EH (cell line): ENCODE measurements at regions not wholly inside any gene's neighbourhood (a gene's known extent, or its start where the extent isn't known, plus 50 kb on each side); places are given as distances from the start of the nearest gene placed in this dataset.
A peak's percentile ranks its signal among the peaks of the same experiment; 100 is the strongest.
"Not testable (repeated sequence)": the region's sequence is repeated elsewhere in the genome, so short reads cannot be mapped to it uniquely, and the experiment has no call there.

Source experiments
- DNase-seq: peaks from one replicate; pipeline ENCODE4 v3.0.0-alpha.2; 2015; ENCODE audit warnings: low read depth

- DNase-seq, result no peak
These were observed 803.3 kb downstream of the DTWD2 start for GRCh38 chr5:118185018-118185417.

DNA sequence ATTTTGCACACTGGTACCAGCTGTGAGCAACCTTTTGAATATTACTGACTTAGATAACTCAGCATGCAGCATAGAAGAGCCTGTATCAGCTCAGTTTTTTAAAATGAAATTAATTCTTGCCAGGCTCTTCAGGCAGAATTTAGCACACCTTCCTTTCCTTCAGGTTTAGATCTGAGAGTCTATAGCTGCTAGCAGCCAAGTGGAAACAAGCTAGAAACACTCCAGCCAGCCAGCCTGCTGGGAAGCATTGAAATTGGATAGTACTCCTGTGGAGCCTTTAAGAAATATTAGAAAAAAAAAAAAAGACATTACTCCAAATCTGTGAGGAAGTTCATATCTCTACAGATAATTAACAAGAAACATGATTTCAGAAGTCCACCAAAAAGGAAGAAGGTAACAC, 812.2 kb downstream of the DTWD2 start:
- no peak for DNase-seq

DNA sequence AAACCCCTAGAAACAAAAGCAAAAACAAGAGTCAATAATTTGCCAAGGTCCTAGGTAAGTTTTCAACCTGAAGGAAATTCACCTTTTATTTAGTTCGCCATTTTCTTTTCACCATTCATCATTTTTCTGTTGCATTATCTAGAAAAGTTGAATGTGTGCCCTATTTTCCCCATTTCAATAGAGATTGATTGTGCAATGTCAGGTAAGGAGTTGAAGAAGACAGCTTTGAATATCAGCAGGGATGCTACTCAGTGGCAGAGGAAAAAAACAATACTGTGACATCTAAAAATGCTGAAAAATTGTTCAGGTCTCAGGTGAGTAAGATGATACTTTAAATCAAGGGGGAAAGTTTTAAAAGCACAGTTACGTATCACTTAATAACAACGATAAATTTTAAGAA, 813.7 kb downstream of the DTWD2 start:
- DNase-seq, result no peak

DNA sequence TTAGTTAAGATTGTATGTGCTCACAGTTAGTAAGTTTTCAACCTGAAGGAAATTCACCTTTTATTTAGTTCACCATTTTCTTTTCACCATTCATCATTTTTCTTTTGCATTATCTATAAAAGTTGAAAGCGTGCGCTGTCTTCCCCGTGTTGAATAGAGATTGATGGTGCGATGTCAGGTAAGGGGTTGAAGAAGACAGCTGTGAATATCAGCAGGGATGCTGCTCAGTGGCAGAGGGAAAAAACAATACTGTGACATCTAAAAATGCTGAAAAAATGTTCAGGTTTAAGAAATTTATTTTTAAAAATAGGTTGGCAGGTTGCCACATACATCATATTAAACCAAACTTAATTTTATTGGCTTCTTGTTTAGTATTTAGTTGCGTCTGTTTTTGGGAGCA, 815.0 kb downstream of the DTWD2 start:
- no peak for DNase-seq

DNA sequence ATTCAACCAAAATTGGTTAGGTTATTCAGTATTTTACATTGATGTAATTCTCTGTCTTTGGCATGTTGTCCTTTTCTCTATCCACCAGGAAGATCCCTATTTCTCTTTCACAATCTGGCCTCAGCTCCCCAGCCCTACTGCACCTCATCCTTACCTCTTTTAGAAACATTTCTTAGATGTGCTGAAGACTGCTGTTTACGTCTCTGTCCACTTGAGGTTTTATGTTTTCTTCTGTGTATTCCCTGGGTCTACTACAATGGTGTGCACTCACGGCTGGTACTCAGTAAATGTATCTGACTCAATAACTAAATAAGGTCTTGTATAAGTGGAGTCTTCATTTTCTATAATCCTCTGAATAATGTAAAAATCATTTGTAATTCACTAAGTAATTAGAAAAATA, 822.7 kb downstream of the DTWD2 start:
- no peak for DNase-seq

DNA sequence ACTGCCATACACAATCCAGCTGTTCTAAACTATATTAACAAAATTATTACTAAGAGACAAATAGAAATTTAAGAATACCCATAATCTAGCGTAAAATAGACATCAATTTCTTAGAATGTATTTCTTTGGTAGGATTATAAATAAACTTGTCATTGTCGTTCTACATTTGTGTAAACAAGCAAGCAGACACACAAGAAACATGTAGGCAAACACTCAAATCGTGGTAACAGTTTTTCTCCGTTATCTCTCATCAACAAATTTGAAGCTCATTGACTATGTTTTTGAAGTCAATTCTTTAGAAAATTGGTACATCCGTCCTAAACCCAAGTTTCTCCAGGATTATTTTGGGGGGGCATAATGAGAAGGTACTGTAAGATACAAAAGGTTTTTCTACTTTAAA, 832.2 kb downstream of the DTWD2 start:
- DNase-seq, result no peak

GRCh38 chr5:118146824-118147223, 841.5 kb downstream of the DTWD2 start:
- no peak for DNase-seq

GRCh38 chr5:118144540-118144939, 843.8 kb downstream of the DTWD2 start:
- DNase-seq, result no peak

DNA sequence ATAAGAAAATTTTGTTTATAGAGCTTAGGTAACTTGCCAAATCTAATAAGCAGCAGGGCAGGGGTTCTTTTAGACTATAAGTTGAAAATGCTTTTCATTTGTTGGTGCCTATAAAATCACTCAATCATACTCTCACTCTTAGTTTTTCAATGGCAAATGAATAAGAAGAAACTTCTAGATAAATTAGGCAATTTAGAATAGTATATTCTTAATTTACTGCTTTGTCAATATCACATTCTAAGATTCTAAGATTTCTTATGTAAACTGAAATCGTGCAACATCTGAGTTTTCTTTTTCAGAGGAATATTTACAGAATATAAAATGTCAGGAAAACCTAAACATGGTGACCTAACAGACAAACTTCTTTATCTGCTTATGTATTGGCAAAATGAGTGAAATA, 849.0 kb downstream of the DTWD2 start:
- no peak for DNase-seq

DNA sequence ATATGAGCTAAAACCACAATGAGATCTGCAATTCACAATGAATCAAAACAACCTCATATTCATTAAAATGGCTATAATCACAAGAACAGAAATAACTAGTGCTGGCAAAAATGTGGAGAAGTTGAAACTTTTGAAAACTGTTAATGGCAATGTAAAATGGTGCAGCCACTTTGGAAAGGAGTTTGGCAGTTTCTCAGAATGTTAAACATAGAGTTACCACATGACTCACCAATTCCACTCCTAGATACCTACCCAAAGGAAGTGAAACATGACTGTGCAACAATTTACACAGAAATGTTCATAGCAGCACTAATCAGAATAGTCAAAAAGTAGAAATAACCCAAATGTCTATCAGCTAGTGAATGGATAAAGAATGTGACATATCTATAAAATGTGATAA, 862.2 kb downstream of the DTWD2 start:
- DNase-seq, result peak; percentile 35

DNA sequence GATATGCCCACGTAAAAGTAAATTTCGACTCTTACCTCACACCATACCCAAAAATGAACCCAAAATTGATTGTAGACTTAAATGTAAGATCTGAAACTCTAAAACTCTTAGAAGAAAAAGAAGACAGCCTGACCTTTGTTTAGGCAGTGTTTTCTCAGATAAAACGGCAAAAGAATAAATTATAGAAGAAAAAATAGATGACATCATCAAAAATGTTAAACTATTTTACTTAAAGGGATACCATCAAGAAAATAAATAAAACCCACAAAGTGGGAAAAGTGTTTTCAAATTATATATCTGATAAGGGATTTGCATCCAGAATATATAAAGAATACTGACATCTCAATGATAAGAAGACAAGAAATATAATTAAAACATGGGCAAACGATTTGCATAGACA, 862.7 kb downstream of the DTWD2 start:
- no peak for DNase-seq

DNA sequence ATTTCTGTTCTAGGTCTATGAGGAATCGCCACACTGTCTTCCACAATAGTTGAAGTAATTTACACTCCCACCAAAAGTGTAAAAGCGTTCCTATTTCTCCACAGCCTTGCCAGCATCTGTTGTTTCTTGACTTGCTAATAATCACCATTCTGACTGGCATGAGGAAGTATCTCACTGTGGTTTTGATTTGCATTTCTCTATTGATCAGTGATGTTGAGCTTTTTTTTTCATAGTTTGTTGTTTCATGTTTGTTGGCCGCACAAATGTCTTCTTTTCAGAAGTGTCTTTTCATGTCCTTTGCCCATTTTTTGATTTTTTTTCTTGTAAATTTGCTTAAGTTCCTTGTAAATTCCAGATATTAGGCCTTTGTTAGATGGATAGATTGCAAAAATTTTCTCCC, 867.1 kb downstream of the DTWD2 start:
- DNase-seq, result no peak

DNA sequence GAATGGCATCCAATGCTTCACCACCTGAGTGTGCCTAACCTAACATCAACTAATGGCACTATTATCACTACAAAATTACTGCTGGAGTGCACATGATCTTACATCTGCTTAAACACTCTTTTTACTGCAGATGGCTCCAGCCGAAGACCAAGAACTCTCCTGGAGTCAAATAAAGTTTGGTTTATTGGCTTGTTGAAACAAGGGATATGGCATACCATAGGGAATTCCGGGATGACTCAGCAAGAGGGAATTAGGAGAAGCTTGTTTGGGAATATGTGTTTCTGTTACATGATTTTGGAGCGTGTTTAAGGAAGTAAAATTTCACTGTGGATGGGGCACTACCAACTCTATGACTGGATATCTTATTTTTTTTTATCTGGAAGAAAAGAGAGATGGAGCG, 872.6 kb downstream of the DTWD2 start:
- DNase-seq, result peak; percentile 74

- no peak for DNase-seq
These were observed 876.4 kb downstream of the DTWD2 start for GRCh38 chr5:118111956-118112355.

DNA sequence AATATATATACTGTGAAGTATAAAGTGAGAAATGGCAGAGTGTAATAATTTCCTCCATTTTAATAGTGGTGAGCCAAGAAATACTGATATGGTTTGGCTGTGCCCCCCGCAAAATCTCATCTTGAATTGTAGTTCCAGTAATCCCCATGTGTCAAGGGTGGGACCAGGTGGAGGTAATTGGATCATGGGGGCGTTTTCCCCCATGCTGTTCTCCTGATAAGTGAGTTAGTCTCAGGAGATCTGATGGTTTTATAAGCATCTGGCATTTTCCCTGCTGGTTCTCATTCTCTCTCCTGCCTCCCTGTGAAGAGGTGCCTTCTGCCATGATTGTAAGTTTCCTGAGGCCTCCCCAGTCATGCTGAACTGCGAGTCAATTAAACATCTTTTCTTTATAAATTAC, 881.1 kb downstream of the DTWD2 start:
- DNase-seq, result not testable (repeated sequence)

DNA sequence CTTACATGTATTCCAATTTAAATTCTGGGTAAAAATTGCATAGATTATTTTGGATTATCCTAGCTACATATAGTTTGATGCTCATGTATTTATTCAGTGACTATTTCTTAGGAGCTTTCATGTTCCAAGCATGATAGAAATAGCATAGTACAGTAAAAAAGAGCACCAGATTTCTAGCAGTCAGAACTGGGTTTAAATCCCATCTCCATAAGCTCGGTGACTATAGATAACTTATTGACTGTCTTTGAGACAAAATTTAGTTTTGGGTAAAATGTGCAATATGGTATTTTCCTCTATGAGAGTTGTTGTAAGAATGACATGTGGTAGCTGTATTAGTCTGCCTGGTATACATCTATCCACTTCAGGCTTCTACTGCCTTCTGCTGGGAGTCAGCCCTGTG, 889.6 kb downstream of the DTWD2 start:
- DNase-seq, result no peak

DNA sequence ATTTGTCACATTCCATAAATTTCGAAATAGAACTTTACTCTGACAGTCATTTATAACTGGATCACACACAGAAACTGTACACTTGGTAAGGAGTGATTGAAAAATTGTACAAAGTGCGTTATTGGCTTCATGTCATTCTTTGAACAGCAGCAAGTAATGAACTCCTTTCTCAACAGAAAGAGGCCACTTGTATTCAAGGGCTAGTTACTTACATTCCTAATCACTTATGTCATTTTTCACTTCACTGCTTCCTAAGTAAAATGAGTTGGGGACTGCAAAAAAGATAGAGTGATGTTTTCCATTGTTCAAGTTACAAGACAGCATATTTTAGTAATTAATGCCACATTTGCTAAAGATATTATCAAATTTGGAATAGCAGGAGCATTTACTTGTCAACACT, 893.2 kb downstream of the DTWD2 start:
- DNase-seq, result peak; percentile 1

DNA sequence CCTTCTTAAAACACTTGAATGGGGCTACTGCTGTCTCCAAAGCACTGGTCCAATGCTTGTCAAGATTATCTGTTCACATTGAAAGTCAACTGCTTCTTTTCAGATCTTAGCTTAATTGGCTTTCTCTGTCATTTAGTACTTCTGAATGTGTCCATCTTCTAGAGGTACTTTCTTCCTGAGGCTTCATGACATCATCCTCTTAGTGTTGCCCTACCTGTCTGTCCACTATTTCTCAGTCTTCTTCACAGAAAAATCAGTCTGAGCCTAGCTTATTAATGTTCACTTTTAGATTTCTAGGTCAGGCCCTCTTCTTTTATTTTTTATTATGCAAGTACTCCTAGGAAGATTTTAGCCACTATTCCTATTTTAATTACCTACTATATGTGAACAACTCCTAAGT, 899.9 kb downstream of the DTWD2 start:
- no peak for DNase-seq

DNA sequence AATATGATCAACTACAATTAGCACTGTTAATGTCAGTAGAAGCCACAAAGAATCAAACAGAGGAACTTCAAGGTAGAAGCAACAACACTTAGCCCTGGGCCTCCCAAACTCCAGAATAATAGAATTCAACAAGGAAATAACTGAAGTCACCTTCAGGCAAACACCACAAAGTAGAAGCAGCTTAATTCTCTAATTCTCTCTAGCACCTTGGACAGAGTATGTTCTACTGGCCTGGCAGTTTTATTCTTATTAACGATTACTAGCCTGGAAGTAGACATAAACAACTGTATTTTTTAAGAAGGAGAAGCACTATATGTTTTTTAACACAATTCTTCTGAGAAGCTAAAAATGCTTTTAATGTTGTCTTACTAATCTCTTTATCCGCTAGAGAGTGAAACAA, 911.9 kb downstream of the DTWD2 start:
- no peak for DNase-seq

GRCh38 chr5:118070041-118070440, 918.3 kb downstream of the DTWD2 start:
- no peak for DNase-seq

DNA sequence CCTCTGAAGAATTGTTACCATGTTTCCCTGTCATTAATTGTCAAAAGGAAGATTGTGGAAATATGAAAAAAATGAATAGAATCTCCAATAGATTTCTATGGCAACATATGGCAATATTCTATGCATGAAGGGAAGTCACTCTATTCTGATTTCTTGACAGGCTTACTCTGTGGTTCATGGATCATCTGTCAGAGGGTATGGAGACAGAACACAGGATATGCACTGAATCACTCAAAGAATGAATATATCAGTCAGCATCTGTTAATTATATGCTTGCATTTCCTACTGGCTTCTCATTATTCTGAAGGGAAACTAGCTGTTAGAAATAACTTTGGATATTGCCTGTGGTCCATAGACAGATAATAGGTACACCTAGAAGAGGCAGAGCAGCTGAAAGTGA, 918.9 kb downstream of the DTWD2 start:
- no peak for DNase-seq

DNA sequence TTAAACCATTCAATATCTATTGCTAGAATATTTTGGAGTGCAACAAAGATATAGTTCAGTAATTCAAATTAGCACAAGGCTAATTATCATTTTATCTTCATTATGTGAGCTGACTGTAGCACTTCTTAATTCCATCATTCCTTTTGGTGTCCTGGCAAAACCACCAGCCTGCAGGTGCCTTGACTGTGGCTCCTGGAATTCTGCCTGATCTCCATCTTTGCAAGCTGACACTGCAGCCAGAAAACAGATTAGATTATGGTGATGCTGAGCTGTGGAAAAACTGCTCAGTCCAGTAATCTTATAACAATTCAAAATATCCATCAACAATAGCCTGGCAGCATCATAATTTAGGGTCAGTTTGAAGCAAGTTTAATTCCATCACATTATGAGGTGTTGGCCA, 919.5 kb downstream of the DTWD2 start:
- DNase-seq, result no peak

DNA sequence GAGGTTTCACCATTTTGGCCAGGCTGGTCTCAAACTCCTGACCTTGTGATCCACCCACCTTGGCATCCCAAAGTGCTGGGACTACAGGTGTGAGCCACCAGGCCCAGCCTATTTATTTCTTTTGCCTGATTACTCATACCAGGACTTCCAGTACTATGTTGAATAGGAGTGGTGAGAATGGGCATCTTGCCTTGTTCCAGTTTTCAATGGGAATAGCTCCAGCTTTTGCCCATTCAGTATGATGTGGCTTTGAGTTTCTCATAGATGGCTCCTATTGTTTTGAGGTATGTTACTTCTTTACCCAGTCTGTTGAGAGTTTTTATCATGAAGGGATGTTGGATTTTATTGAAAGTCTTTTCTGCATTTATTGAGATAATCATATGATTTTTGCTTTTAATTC, 924.5 kb downstream of the DTWD2 start:
- DNase-seq, result not testable (repeated sequence)

- DNase-seq, result no peak
These were observed 927.5 kb downstream of the DTWD2 start for GRCh38 chr5:118060833-118061232.

GRCh38 chr5:118052503-118052902, 935.8 kb downstream of the DTWD2 start:
- peak; percentile 19 for DNase-seq
